Ishikawa (cell line): ENCODE measurements at regions not wholly inside any gene's neighbourhood (a gene's known extent, or its start where the extent isn't known, plus 50 kb on each side); places are given as distances from the start of the nearest gene placed in this dataset.

Source experiments
- CEBPB ChIP-seq: IDR thresholded peaks from 2 replicates; pipeline ENCODE4 v1.6.1; 2012
- CREB1 ChIP-seq: IDR thresholded peaks from 2 replicates; pipeline ENCODE4 v1.6.1; 2012; ENCODE audit warnings: low read depth
- EGR1 ChIP-seq: IDR thresholded peaks from 2 replicates; pipeline ENCODE4 v1.6.1; 2012
- EP300 ChIP-seq: IDR thresholded peaks from 2 replicates; pipeline ENCODE4 v1.6.1; 2012; ENCODE audit warnings: borderline replicate concordance
- FOXM1 ChIP-seq: IDR thresholded peaks from 2 replicates; pipeline ENCODE4 v1.6.1; 2012; ENCODE audit warnings: low read depth, borderline replicate concordance
- MAX ChIP-seq: IDR thresholded peaks from 2 replicates; pipeline ENCODE4 v1.6.1; 2012
- NFIC ChIP-seq: IDR thresholded peaks from 2 replicates; pipeline ENCODE4 v1.6.1; 2012
- RAD21 ChIP-seq: IDR thresholded peaks from 2 replicates; pipeline ENCODE4 v1.6.1; 2012; ENCODE audit warnings: low read depth
- REST ChIP-seq: IDR thresholded peaks from 2 replicates; pipeline ENCODE4 v1.6.1; 2012; ENCODE audit warnings: low read depth, mild to moderate bottlenecking
- TAF1 ChIP-seq: IDR thresholded peaks from 2 replicates; pipeline ENCODE4 v1.6.1; 2012; ENCODE audit warnings: low read depth, mild to moderate bottlenecking
- TCF12 ChIP-seq: IDR thresholded peaks from 2 replicates; pipeline ENCODE4 v1.6.1; 2012; ENCODE audit warnings: low read depth
- TEAD4 ChIP-seq: IDR thresholded peaks from 2 replicates; pipeline ENCODE4 v1.6.1; 2012
- USF1 ChIP-seq: IDR thresholded peaks from 2 replicates; pipeline ENCODE4 v1.6.1; 2012
- YY1 ChIP-seq: IDR thresholded peaks from 2 replicates; pipeline ENCODE4 v1.6.1; 2012; ENCODE audit warnings: low read depth
- ZBTB7A ChIP-seq: IDR thresholded peaks from 2 replicates; pipeline ENCODE4 v1.6.1; 2012; ENCODE audit warnings: low read depth

GRCh38 chr9:86796666-86797065, 150.6 kb downstream of the GAS1 start:
- no peak for TF ChIP-seq USF1
- TF ChIP-seq MAX = no peak
- no peak for TF ChIP-seq FOXM1
- no peak for TF ChIP-seq TEAD4
- no peak for TF ChIP-seq REST
- TF ChIP-seq NFIC = no peak
- no peak for TF ChIP-seq RAD21
- no peak for TF ChIP-seq CREB1
- no peak for TF ChIP-seq YY1
- no peak for TF ChIP-seq CEBPB
- TF ChIP-seq EGR1 = no peak
- TF ChIP-seq EP300 = no peak
- TF ChIP-seq TAF1 = no peak
- no peak for TF ChIP-seq ZBTB7A

- no peak for TF ChIP-seq EGR1
- TF ChIP-seq TEAD4 = no peak
- no peak for TF ChIP-seq YY1
- TF ChIP-seq USF1 = no peak
- TF ChIP-seq FOXM1 = no peak
- TF ChIP-seq CREB1 = no peak
- no peak for TF ChIP-seq MAX
- TF ChIP-seq CEBPB = no peak
- TF ChIP-seq TCF12 = no peak
- TF ChIP-seq ZBTB7A = no peak
- TF ChIP-seq NFIC = no peak
- no peak for TF ChIP-seq REST
Measured at GRCh38 chr9:86795823-86796553, 151.3 kb downstream of the GAS1 start.

GRCh38 chr9:86795047-86795442, 152.3 kb downstream of the GAS1 start:
- TF ChIP-seq YY1 (no peak), USF1 (no peak), CREB1 (no peak), REST (no peak), RAD21 (no peak), TEAD4 (no peak), TAF1 (no peak), EP300 (no peak), NFIC (no peak), FOXM1 (no peak)

GRCh38 chr9:86794391-86795046, 152.8 kb downstream of the GAS1 start:
- TF ChIP-seq EP300 = no peak
- no peak for TF ChIP-seq MAX
- TF ChIP-seq TEAD4 = no peak
- TF ChIP-seq YY1 = no peak
- TF ChIP-seq REST = no peak
- no peak for TF ChIP-seq CEBPB
